Heart left ventricle (tissue), 16 donors: ENCODE measurements at regions not wholly inside any gene's neighbourhood (a gene's known extent, or its start where the extent isn't known, plus 50 kb on each side); places are given as distances from the start of the nearest gene placed in this dataset.

Experiments used
- ATAC-seq, 4 donors: fragments of 200-7000 bp; cut with Tn5 transposase; one replicate each; pipeline ENCODE4 v1.9.1; 2020 to 2022; ENCODE audit warnings: moderate library complexity in 4 of 4, mild to moderate bottlenecking in 3 of 4, moderate number of reproducible peaks in 1 of 4
- DNase-seq, 5 donors: peaks; one replicate each; pipeline ENCODE4 v3.0.0-alpha.2; 2020
- H3K27ac ChIP-seq, 12 donors: fragments of 200-600 bp; sonication (generic) in 4 of 12; one replicate each; pipeline versions ENCODE4 v1.5.0 to v1.8.0; 2016 to 2022; ENCODE audit warnings: mild to moderate bottlenecking in 2 of 12
- H3K27me3 ChIP-seq, 9 donors: fragments of 200-600 bp; sonication (generic) in 2 of 9; one replicate each; pipeline versions ENCODE4 v1.5.1 to v1.8.0; 2016 to 2022; ENCODE audit warnings: mild to moderate bottlenecking in 3 of 9
- H3K36me3 ChIP-seq, 9 donors: fragments of 200-600 bp; sonication (generic) in 2 of 9; one replicate each; pipeline versions ENCODE4 v1.5.0 to v1.8.0; 2018 to 2022; ENCODE audit warnings: mild to moderate bottlenecking in 2 of 9
- H3K4me1 ChIP-seq, 12 donors: fragments of 200-600 bp; sonication (generic) in 4 of 12; one replicate each; pipeline versions ENCODE4 v1.5.0 to v1.8.0; 2016 to 2022; ENCODE audit warnings: mild to moderate bottlenecking in 3 of 12
- H3K4me3 ChIP-seq, 12 donors: fragments of 200-600 bp; sonication (generic) in 4 of 12; one replicate each; pipeline versions ENCODE4 v1.5.0 to v1.8.0; 2017 to 2022; ENCODE audit warnings: mild to moderate bottlenecking in 9 of 12, moderate library complexity in 4 of 12
- H3K9me3 ChIP-seq, 12 donors: fragments of 200-600 bp; sonication (generic) in 4 of 12; one replicate each; pipeline versions ENCODE4 v1.5.0 to v1.8.0; 2016 to 2022; ENCODE audit warnings: mild to moderate bottlenecking in 1 of 12
- CTCF ChIP-seq, 12 donors: fragments of 200-600 bp; sonication (generic) in 4 of 12; IDR thresholded peaks; one replicate each; pipeline versions ENCODE4 v1.5.0 to v1.8.0; 2018 to 2022; ENCODE audit warnings: antibody characterized with exemption in 12 of 12, mild to moderate bottlenecking in 5 of 12
- POLR2A ChIP-seq, 2 donors: fragments of 450-650 bp; IDR thresholded peaks; one replicate each; pipeline ENCODE4 v1.6.1; 2017; ENCODE audit warnings: antibody characterized with exemption in 2 of 2, mild to moderate bottlenecking in 2 of 2, moderate library complexity in 2 of 2
- WGBS, 4 donors: extraction: QIAGEN DNeasy Blood & Tissue Kit in 2 of 4; methylation state at CpG; one replicate each; pipeline versions ENCODE4 v1.1.5 to v1.1.7; 2013 to 2018; 5-methylcytosine and 5-hydroxymethylcytosine counted together
- intact Hi-C, 10 donors: fragments of 100-400 bp; cut with DNase I; formaldehyde crosslinking; loops; one replicate each; pipeline versions ENCODE4 v1.11.1 to v1.14.2; 2022
- donor health status: ischemic (EF 13 %, LVEDD 7.1; RV severe dilation, severe dysfunction).
- donor health status: healthy with polysubstance abuse.
- donor health status: DM: no; HTN: yes; CAD: no.
- donor health status: DM: no; HTN: no; CAD: no.
- donor health status: ischemic (EF 25% LVEDD 6.9; RV normal size, moderate dysfunction).
- donor health status: ischemic (EF 25% LVEDD 5.7; RV mildly dilated, moderate dysfunction).
- donor health status: healthy.
- donor health status: DM: yes; HTN: yes; CAD: no.
- donor health status: ischemic (EF 35%, LVEDD 5.7; RV mildly dilated, moderate dysfunction).
- donor health status: nonischemic (EF 11% LVEDD 7.7; RV severe dilation, severe dysfunction).
- donor health status: DM: yes; HTN: yes; CAD: no.
- donor health status: PGD.
- donor health status: ischemic (EF 29% LVEDD 5.4; RV normal size, mild dysfunction).
- donor health status: nonischemic (EF 23%, LVEDD 6.1; RV moderate dilation, normal function).

DNA sequence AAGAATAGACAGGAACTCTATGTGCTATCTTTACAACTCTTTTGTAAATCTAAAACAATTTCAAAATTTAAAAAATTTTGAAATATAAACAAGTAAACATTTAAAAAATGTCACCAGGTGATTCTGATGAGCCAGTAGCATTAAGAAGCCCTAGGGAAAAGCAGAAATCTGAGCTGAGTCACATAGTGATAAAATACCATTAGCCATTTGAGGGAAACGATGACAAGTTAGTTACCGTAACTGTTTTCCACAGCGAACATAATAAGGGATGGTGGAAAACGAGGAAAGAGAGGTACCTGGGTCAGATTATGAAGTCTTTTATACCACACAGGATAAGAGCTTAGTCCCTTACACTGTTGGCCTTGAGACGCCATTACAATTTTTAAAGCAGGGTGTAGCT lies 55.5 kb downstream of the PRR15 start:
- H3K9me3 ChIP-seq: no peaks in the 10 kb centered on the region
- 84 to 89% (median 86%) methylated on average over 5 of the region's 5 CpGs for WGBS, 4 donors
- DNase-seq (no peak), ATAC-seq (no peak)
- intact Hi-C loops: no loop called here
- H3K27ac ChIP-seq: no peak overlapping the region
- H3K4me3 ChIP-seq: no peak overlapping the region
- H3K4me1 ChIP-seq: no peaks in the 10 kb centered on the region
- H3K27me3 ChIP-seq: no peaks in the 10 kb centered on the region
- H3K36me3 ChIP-seq: no peaks in the 10 kb centered on the region
- TF ChIP-seq CTCF (IDR thresholded peaks at IDR 0.05): no peak
- no peak for TF ChIP-seq POLR2A (IDR thresholded peaks at IDR 0.05)

DNA sequence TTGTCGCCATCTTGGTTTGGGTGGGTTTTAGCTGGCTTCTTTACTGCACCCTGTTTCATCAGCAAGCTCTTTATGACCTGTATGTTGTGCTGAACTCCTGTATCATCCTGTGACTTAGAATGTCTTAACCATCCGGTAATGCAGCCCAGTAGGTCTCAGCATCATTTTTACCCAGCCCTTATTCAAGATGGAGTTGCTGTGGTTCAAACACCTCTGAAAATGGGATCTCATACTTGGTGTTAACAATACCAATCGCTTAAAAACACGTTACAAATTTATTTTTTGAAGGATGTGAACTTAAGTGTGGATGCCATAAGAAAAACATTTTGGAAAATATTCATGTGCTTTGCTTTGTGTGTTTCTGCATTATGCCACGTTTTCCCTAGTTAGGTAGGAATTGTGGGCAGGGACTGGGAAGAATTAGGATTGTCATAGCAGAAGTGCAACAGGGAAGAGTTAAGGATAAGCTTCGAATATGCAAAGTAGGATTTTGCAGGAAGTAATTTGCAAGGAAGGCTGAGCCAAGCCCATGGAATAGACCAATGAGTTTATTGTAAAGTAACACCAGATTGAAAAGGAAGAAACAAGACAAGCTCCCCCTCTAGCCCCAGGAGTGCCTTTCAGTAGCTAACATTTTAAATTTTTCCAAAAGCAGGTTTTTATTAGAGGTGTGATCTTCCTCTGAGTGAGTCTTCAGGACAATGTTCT lies 56.4 kb downstream of the PRR15 start:
- no peak for ATAC-seq
- intact Hi-C loops: loop anchor here in 1 of 10 donors (10.0 kb wide), 1 partner anchor 125 kb away; no protein-coding TSS in a partner anchor
- no peak for TF ChIP-seq CTCF (IDR thresholded peaks at IDR 0.05)
- TF ChIP-seq POLR2A (IDR thresholded peaks at IDR 0.05): no peak
- H3K27me3 ChIP-seq: peaks cover 0 to 6% (median 0%) of the 10 kb centered on the region in 9 donors
- DNase-seq: no peak
- no peak overlapping the region for H3K27ac ChIP-seq
- no peaks in the 10 kb centered on the region for H3K9me3 ChIP-seq
- H3K36me3 ChIP-seq: no peaks in the 10 kb centered on the region
- H3K4me1 ChIP-seq: no peaks in the 10 kb centered on the region
- WGBS, 4 donors: 68 to 78% (median 72%) methylated on average over 6 of the region's 6 CpGs
- no peak overlapping the region for H3K4me3 ChIP-seq

GRCh38 chr7:29620556-29620930 lies 56.9 kb downstream of the PRR15 start:
- H3K36me3 ChIP-seq: no peaks in the 10 kb centered on the region
- H3K9me3 ChIP-seq: no peaks in the 10 kb centered on the region
- H3K27ac ChIP-seq: no peak overlapping the region
- 81 to 91% (median 87%) methylated on average over 2 of the region's 2 CpGs for WGBS, 4 donors
- H3K4me3 ChIP-seq: no peak overlapping the region
- no peak for ATAC-seq
- H3K4me1 ChIP-seq: no peaks in the 10 kb centered on the region
- no peak for DNase-seq
- peaks cover 0 to 8% (median 0%) of the 10 kb centered on the region in 9 donors for H3K27me3 ChIP-seq
- intact Hi-C loops: loop anchor here in 1 of 10 donors (10.0 kb wide), 1 partner anchor 124 kb away; no protein-coding TSS in a partner anchor
- no peak for TF ChIP-seq CTCF (IDR thresholded peaks at IDR 0.05)
- TF ChIP-seq POLR2A (IDR thresholded peaks at IDR 0.05): no peak

GRCh38 chr7:29622335-29623265 lies 59.0 kb downstream of the PRR15 start:
- 81 to 84% (median 83%) methylated on average over 13 of the region's 13 CpGs for WGBS, 4 donors
- no peak overlapping the region for H3K27ac ChIP-seq
- H3K36me3 ChIP-seq: no peaks in the 10 kb centered on the region
- peaks cover 0 to 9% (median 0%) of the 10 kb centered on the region in 9 donors for H3K27me3 ChIP-seq
- ATAC-seq (peak in 3 of 4 donors; percentile 30 to 62 (median 50)), DNase-seq (no peak)
- TF ChIP-seq POLR2A (IDR thresholded peaks at IDR 0.05) (no peak), CTCF (IDR thresholded peaks at IDR 0.05) (no peak)
- H3K4me1 ChIP-seq: no peaks in the 10 kb centered on the region
- intact Hi-C loops: loop anchor here in 1 of 10 donors (10.0 kb wide), 1 partner anchor 122 kb away; no protein-coding TSS in a partner anchor
- H3K9me3 ChIP-seq: no peaks in the 10 kb centered on the region
- no peak overlapping the region for H3K4me3 ChIP-seq
